ENCODE measurements at regions not wholly inside any gene's neighbourhood (a gene's known extent, or its start where the extent isn't known, plus 50 kb on each side); places are given as distances from the start of the nearest gene placed in this dataset.
"Not testable (repeated sequence)": the region's sequence is repeated elsewhere in the genome, so short reads cannot be mapped to it uniquely, and the experiment has no call there.

DNA sequence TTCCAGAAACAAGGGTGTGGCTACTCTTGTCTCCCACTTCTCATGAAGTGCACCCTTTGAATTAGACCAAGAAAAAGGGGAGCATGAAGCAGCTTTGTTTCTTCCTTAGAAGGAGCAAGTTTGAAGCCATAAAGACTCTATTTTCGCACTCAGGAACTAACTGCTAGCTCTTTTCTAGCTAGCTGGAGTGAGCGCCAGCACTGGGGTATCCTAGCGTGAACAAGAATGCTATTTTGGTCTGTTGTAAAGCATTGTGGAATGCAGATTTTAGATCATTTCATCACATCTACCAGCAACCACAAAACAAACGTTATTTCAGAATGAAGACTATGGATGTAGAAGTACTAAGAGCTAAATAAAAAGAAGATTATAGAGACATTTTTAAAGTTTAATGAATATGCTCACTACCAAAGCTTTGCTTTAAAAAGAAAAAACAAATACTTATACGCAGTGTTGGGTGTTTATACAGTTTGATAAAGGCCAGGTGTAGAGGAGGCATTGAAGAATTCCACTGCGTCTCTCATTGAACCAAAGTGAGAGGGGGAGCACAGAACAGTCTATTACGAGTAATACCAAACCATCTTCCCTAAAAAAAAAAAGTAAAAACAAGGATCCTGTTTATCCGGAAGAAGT is 63.6 kb upstream of the CDC42EP3 start:
- not testable (repeated sequence) for TF ChIP-seq POLR2AphosphoS5, TAF1, SPI1, POLR2A, POU2F2 (IDR thresholded peaks at IDR 0.05; ENCODE audit: low read depth, low read length)

Data from GM12891 (cell line).